Vagina (tissue), 2 donors: ENCODE measurements at regions not wholly inside any gene's neighbourhood (a gene's known extent, or its start where the extent isn't known, plus 50 kb on each side); places are given as distances from the start of the nearest gene placed in this dataset.

Experiments used
- POLR2AphosphoS5 ChIP-seq, 2 donors: sonication (generic); formaldehyde crosslinking; IDR thresholded peaks; one replicate each; pipeline ENCODE4 v1.9.0; 2017; ENCODE audit warnings: antibody characterized with exemption in 2 of 2, mild to moderate bottlenecking in 2 of 2, low read depth in 1 of 2; ENCODE audit not compliant: insufficient read depth in 1 of 2
- TF ChIP-seq, protein P1 (sequence below), 3 experiments: fragments of 450-650 bp in 2 of 3; fragments of 200-600 bp in 1 of 3; sonication (generic) in 1 of 3; IDR thresholded peaks; one replicate each; pipeline ENCODE4 v1.5.1; 2017 to 2019; ENCODE audit warnings: antibody characterized with exemption in 3 of 3, mild to moderate bottlenecking in 2 of 3, moderate library complexity in 2 of 3

GRCh38 chr21:35222021-35222420 is 172.9 kb upstream of the RUNX1 start:
- TF ChIP-seq, protein P1, sequence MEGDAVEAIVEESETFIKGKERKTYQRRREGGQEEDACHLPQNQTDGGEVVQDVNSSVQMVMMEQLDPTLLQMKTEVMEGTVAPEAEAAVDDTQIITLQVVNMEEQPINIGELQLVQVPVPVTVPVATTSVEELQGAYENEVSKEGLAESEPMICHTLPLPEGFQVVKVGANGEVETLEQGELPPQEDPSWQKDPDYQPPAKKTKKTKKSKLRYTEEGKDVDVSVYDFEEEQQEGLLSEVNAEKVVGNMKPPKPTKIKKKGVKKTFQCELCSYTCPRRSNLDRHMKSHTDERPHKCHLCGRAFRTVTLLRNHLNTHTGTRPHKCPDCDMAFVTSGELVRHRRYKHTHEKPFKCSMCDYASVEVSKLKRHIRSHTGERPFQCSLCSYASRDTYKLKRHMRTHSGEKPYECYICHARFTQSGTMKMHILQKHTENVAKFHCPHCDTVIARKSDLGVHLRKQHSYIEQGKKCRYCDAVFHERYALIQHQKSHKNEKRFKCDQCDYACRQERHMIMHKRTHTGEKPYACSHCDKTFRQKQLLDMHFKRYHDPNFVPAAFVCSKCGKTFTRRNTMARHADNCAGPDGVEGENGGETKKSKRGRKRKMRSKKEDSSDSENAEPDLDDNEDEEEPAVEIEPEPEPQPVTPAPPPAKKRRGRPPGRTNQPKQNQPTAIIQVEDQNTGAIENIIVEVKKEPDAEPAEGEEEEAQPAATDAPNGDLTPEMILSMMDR (IDR thresholded peaks at IDR 0.05), result no peak
- no peak for TF ChIP-seq POLR2AphosphoS5 (IDR thresholded peaks at IDR 0.05; ENCODE audit: insufficient read depth in 1 of 2, low read depth in 1 of 2)
